GM18505 (cell line): ENCODE measurements at regions not wholly inside any gene's neighbourhood (a gene's known extent, or its start where the extent isn't known, plus 50 kb on each side); places are given as distances from the start of the nearest gene placed in this dataset.

Experiments
- ATAC-seq: cut with Tn5 transposase; IDR thresholded peaks from one replicate; pipeline ENCODE4 v1.9.1; 2021; ENCODE audit not compliant: unreplicated experiment
- POLR2A ChIP-seq: IDR thresholded peaks from 4 replicates; pipeline ENCODE4 v1.6.1; 2011; ENCODE audit warnings: borderline replicate concordance; ENCODE audit not compliant: insufficient read depth, insufficient read length; ENCODE audit errors: extremely low read depth

- no peak for TF ChIP-seq POLR2A
Observed at GRCh38 chr1:226816576-226816975, 53.8 kb upstream of the PSEN2 start.

GRCh38 chr1:226814751-226815537 lies 55.5 kb upstream of the PSEN2 start:
- no peak for ATAC-seq
- no peak for TF ChIP-seq POLR2A

More at GRCh38 chr1:226816576-226816975, 53.8 kb upstream of the PSEN2 start:
- ATAC-seq, result no peak

- no peak for ATAC-seq
- TF ChIP-seq POLR2A, result no peak
Observed at GRCh38 chr1:226813671-226814591, 56.5 kb upstream of the PSEN2 start.

- no peak for ATAC-seq
- TF ChIP-seq POLR2A, result no peak
Observed at GRCh38 chr1:226810681-226811080, 59.7 kb upstream of the PSEN2 start.

- ATAC-seq, result no peak
- TF ChIP-seq POLR2A, result no peak
Observed at GRCh38 chr1:226809785-226810571, 60.4 kb upstream of the PSEN2 start.

- no peak for ATAC-seq
- TF ChIP-seq POLR2A, result no peak
Observed at GRCh38 chr1:226808501-226808900, 61.9 kb upstream of the PSEN2 start.

GRCh38 chr1:226806988-226807387 lies 63.4 kb upstream of the PSEN2 start:
- no peak for TF ChIP-seq POLR2A
- no peak for ATAC-seq

- no peak for TF ChIP-seq POLR2A
- no peak for ATAC-seq
Observed at GRCh38 chr1:226804907-226805759, 65.3 kb upstream of the PSEN2 start.

GRCh38 chr1:226800763-226801380 lies 61.8 kb upstream of the ITPKB start:
- no peak for TF ChIP-seq POLR2A
- ATAC-seq, result no peak

- TF ChIP-seq POLR2A, result no peak
Observed at GRCh38 chr1:226799634-226800281, 60.7 kb upstream of the ITPKB start.

More at GRCh38 chr1:226799634-226800281, 60.7 kb upstream of the ITPKB start:
- no peak for ATAC-seq
